Neural cell (in vitro differentiated cells): ENCODE measurements at regions not wholly inside any gene's neighbourhood (a gene's known extent, or its start where the extent isn't known, plus 50 kb on each side); places are given as distances from the start of the nearest gene placed in this dataset.

ENCODE experiments used
- small RNA-seq, 3 experiments: library from RNA; depleted of rRNA; stranded (forward); fragments of <200 nt; gene quantifications; one replicate each; pipeline ENCODE3, GENCODE V24; 2012

Small RNA genes lying in the stretch of these regions (small RNA-seq; reads per million reads assigned to genes)
- gene RF00322 (0 reads per million in 3 experiments), gene RN7SL292P (0 reads per million in 3 experiments), gene ROBO2P1 (0 reads per million in 3 experiments)
